Muscle of leg (tissue), 3 donors: ENCODE measurements at regions not wholly inside any gene's neighbourhood (a gene's known extent, or its start where the extent isn't known, plus 50 kb on each side); places are given as distances from the start of the nearest gene placed in this dataset.
A peak's percentile ranks its signal among the peaks of the same experiment; 100 is the strongest.
"Not testable (repeated sequence)": the region's sequence is repeated elsewhere in the genome, so short reads cannot be mapped to it uniquely, and the experiment has no call there.

Experiments
- DNase-seq: peaks from one replicate; pipeline ENCODE4 v3.0.0; 2013
- H3K27ac ChIP-seq: one replicate; pipeline ENCODE4 v1.5.1; 2013; ENCODE audit warnings: mild to moderate bottlenecking, low read length, control low read depth
- H3K27me3 ChIP-seq: one replicate; pipeline ENCODE4 v1.6.1; 2013; ENCODE audit warnings: low read length; ENCODE audit not compliant: control insufficient read depth, insufficient read depth
- H3K36me3 ChIP-seq: one replicate; pipeline ENCODE4 v1.6.1; 2013; ENCODE audit warnings: low read length; ENCODE audit not compliant: control insufficient read depth, insufficient read depth
- H3K4me1 ChIP-seq: one replicate; pipeline ENCODE4 v1.6.1; 2013; ENCODE audit warnings: low read length; ENCODE audit not compliant: control insufficient read depth, insufficient read depth
- H3K4me3 ChIP-seq: one replicate; pipeline ENCODE4 v1.5.1; 2013; ENCODE audit warnings: low read length, control low read depth
- H3K9me3 ChIP-seq: replicated peaks from 2 replicates; pipeline ENCODE4 v1.6.1; 2013; ENCODE audit warnings: low read depth, low read length; ENCODE audit not compliant: control insufficient read depth
- WGBS: methylation state at CpG from one replicate; pipeline ENCODE4 v1.1.5; 2013; ENCODE audit warnings: missing lambda C conversion rate; ENCODE audit not compliant: insufficient coverage; 5-methylcytosine and 5-hydroxymethylcytosine counted together

DNA sequence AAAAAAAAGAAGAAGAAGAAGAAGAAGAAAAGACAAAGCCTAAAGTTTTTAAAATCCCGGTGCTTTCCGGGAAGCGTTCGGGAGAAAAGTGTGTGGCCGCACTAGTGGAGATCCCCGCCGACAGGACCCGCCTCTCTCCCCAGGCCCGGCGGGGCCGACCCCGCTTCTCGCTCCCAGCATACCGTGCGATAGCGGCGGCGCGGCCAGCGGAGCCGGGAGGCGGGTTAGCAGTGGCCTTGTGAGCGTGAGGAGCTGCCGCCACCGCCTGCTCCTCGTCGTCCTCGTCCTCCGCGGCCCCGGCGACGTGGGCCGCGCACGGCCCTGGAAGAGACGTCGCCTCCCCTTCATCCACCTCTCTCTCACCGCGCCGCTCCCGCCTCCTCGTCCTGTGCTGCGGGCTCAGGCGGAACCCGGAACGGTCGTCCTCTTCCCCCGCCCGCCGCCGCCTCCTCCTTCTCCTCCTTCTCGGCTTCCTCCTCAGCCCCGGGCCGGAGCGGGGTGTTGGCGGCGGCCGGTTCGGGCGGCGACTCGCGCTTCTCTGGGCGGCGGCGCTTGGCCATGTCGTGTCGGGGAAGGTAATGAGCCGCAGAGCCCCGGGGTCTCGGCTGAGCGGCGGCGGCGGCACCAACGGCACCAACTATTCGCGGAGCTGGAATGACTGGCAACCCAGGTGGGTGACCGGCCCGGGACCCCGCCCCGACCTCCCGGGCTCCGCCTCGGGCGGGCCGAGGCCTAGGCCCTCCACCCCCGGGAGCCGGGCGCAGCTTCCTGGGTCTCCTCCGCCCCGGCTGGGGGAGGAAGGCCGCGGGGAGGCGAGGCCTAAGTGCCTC is 62.6 kb upstream of the CDR2 start:
- H3K36me3 ChIP-seq, H3K9me3 ChIP-seq, H3K4me1 ChIP-seq, H3K27me3 ChIP-seq: not testable (repeated sequence)
- H3K27ac ChIP-seq, result peak overlapping the region; percentile 94
- under 1% methylated on average over 56 of the region's 96 CpGs for WGBS
- H3K4me3 ChIP-seq, result peak overlapping the region; percentile 73
- DNase-seq, result peak; percentile 91

GRCh38 chr16:22436326-22436822 is 62.0 kb upstream of the CDR2 start:
- H3K27me3 ChIP-seq, DNase-seq, H3K4me1 ChIP-seq, H3K36me3 ChIP-seq, H3K9me3 ChIP-seq: not testable (repeated sequence)
- Histone ChIP-seq H3K27ac (peak overlapping the region; percentile 94), H3K4me3 (peak overlapping the region; percentile 73)
- no CpG with 5 or more reads among the region's 6 CpGs for WGBS

- not testable (repeated sequence) for H3K9me3 ChIP-seq, H3K27ac ChIP-seq, H3K4me3 ChIP-seq, H3K27me3 ChIP-seq, DNase-seq, H3K4me1 ChIP-seq
- peaks cover 19% of the 10 kb centered on the region for H3K36me3 ChIP-seq
- WGBS, result 96% methylated on average over 4 of the region's 9 CpGs
Observed at GRCh38 chr16:22431314-22431713, 56.9 kb upstream of the CDR2 start.

DNA sequence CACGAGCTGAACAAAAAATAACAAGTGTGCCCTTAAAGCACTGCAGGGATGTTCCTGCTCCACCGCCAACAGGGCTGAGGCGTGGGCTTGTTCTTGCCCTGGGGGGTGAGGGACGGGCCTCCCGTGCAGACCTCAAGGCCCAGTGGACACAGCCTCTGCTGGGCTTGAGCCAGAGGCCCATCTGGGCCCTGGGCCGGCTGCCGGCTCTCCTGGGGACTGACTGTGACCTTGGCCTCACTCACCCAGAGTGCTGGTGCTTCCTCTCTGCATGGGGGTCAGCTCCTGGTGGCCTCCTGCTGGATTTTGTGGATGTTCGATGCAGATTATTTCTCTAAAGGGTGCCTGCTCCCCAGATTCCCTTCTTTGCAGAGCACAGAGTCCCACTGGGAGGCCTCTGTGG is 54.2 kb upstream of the CDR2 start:
- WGBS, result 66% methylated on average over 8 of the region's 8 CpGs
- Histone ChIP-seq H3K4me1 (peaks cover 14% of the 10 kb centered on the region), H3K27ac (no peak overlapping the region), H3K4me3 (no peak overlapping the region), H3K9me3 (no peaks in the 10 kb centered on the region), H3K36me3 (peaks cover 26% of the 10 kb centered on the region), H3K27me3 (no peaks in the 10 kb centered on the region)
- no peak for DNase-seq

DNA sequence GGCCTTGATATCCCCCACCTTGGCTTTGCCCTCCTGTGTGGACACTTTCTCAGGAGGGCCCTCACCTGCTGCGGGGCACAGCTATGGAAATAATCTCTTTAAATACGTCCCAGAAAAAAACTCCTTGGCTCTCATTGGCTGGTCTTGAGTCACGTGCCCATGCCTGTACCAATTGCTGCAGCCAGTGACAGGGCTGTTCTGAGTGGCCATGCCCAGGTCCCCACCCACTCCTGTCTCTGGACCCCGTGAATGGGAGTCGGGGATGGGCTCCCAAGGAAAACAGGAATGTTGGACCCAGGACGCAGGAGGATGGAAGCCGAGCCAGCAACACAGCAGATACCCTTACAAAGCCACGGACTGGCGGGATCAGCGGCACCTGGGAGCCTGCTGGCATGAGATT is 53.1 kb upstream of the CDR2 start:
- H3K4me1 ChIP-seq, result peaks cover 14% of the 10 kb centered on the region
- H3K27me3 ChIP-seq, result no peaks in the 10 kb centered on the region
- H3K4me3 ChIP-seq, result no peak overlapping the region
- 83% methylated on average over 3 of the region's 10 CpGs for WGBS
- DNase-seq, result no peak
- H3K36me3 ChIP-seq, result peaks cover 26% of the 10 kb centered on the region
- H3K9me3 ChIP-seq, result no peaks in the 10 kb centered on the region
- H3K27ac ChIP-seq, result no peak overlapping the region

GRCh38 chr16:22425847-22426246 is 51.4 kb upstream of the CDR2 start:
- 83% methylated on average over 2 of the region's 5 CpGs for WGBS
- Histone ChIP-seq H3K4me1 (peaks cover 14% of the 10 kb centered on the region), H3K4me3 (no peak overlapping the region), H3K36me3 (peaks cover 26% of the 10 kb centered on the region), H3K9me3 (no peaks in the 10 kb centered on the region), H3K27ac (no peak overlapping the region), H3K27me3 (no peaks in the 10 kb centered on the region)
- DNase-seq, result no peak

DNA sequence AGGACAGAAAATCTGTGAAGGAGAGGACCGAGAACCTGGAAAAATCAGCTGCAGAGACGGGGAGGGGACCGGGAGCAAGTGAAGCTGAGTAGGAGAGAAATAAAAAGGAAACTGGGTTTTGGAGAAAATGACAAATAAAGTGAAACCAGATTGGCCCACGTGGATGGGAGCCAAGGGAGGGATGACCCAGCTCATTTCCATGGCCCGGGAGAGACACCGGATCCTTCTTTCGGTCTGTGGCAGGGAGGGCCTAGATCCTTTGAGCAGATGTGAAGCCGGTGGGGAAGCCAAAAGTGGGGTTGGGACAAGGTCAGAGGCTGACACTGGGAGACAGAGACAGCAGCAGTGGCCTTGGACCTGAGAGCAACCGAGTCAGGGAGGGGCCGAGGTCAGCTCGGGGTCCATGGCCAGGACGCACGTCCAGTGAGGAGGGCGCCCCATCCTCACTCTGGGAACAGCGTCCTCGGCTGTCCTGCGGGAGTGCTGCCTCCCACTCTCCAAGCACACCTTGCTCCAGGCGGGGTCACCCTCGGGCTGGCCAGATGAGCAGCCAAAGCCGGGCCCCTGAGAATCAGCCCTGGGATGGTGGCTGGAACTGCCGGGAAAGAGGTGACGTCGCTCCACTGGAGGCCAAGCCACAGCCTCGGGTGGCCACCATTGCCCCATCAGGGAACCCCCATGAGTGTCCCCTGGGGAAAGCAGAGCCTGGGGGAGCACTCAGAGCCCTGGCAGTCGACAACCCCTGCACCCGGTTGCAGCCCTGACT is 50.8 kb upstream of the CDR2 start:
- Histone ChIP-seq H3K27me3 (no peaks in the 10 kb centered on the region), H3K36me3 (peaks cover 30% of the 10 kb centered on the region), H3K27ac (peak overlapping the region; percentile 84), H3K4me3 (no peak overlapping the region), H3K4me1 (peaks cover 14% of the 10 kb centered on the region), H3K9me3 (no peaks in the 10 kb centered on the region)
- peak; percentile 97 for DNase-seq
- WGBS, result 17% methylated on average over 25 of the region's 26 CpGs

GRCh38 chr16:22424161-22424937 is 49.9 kb upstream of the CDR2 start:
- H3K4me1 ChIP-seq, result peaks cover 14% of the 10 kb centered on the region
- peak overlapping the region; percentile 84 for H3K27ac ChIP-seq
- H3K4me3 ChIP-seq, result no peak overlapping the region
- WGBS, result 53% methylated on average over 16 of the region's 22 CpGs
- H3K27me3 ChIP-seq, result no peaks in the 10 kb centered on the region
- peaks cover 36% of the 10 kb centered on the region for H3K36me3 ChIP-seq
- H3K9me3 ChIP-seq, result no peaks in the 10 kb centered on the region
- DNase-seq, result peak; percentile 66
